Activated naive CD4-positive, alpha-beta T cell treated with anti-CD3 and anti-CD28 coated beads, Interleukin-2, amount 50 U/mL, for 16 hours (primary cell): ENCODE measurements at regions not wholly inside any gene's neighbourhood (a gene's known extent, or its start where the extent isn't known, plus 50 kb on each side); places are given as distances from the start of the nearest gene placed in this dataset.

Source experiments
- DNase-seq: peaks from one replicate; pipeline ENCODE4 v3.0.0-alpha.2; 2020

DNA sequence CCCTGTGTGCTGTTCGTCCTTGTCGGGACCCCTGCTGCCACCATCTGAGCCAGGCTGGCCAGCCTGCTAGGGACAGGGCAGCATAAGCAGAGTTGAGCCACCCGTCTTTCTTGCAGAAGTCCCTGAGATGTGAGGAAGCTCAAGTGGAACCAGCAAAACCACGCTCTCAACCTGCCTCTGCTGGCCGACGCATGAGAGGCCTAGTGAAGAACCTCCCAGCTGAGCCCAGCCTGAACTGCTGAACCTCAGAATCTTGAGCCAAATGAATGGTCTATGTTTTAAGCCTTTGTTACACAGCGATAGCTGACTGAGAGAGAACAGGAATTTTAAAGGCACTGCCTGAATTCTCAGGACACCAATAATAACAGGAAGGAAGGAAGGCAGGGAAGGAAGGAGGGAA lies 98.9 kb upstream of the ADRA2C start:
- no peak for DNase-seq

DNA sequence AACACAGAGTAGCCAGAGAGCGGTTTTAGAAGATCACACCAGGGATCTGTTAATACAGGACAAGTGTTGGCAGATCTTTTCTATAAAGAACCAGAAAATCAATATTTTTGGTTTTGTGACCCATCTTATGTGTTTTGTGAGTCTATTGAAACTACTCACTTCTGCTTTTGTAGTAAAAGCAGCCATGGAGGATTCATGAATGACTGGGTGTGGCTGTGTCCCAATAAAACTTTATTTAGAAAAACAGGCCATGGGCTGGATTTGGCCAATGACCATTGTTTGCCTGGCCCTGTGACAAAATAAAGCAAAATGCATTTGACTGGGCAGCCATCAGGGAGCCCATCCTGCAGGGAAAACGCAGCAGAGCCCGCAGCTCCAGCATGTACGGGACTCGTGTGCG lies 99.9 kb upstream of the ADRA2C start:
- DNase-seq, result no peak

GRCh38 chr4:3665360-3665891 lies 100.8 kb upstream of the ADRA2C start:
- DNase-seq, result no peak

- no peak for DNase-seq
These were observed 102.4 kb upstream of the ADRA2C start for GRCh38 chr4:3663791-3664190.

DNA sequence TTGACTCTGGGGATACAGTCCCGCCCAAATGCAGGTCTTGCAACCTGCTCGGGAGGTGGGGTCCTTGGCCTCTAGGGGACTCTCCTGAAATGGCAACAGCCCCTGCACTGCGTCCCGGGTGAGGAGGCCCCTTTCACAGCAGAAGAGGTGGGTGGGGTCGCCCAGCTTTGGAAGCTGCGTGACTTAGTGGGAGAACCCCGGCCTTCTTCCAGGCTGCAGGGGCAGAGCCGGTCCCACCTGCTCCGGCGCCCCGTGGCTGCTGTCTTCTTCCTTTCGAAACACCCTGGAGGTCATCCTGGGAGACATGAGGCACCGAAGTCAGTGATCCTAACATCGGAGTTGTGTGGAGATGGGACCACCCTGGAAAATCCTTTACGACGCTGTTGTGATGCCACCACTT lies 103.7 kb upstream of the ADRA2C start:
- DNase-seq, result no peak

DNA sequence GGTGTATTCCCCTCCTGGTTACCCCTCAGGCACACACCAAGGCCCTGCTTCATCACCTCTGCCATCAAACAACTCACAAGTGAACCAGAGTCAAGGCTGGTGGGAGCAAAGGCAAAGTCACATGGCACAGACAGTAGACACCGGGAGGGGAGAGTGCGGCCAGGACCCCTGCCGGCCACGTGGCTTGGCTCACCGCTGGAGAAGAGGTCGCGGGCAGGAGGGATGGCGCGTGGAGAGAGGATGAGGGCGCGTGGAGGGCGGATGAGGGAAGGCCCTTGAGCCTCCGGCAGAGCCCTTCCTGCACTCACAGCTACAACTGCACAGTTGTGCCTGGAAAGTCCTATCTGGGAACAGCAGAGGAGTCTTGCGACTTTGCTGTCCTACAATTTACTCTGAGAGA lies 104.2 kb upstream of the ADRA2C start:
- no peak for DNase-seq

- DNase-seq, result no peak
These were observed 105.2 kb upstream of the ADRA2C start for GRCh38 chr4:3660928-3661515.

GRCh38 chr4:3660086-3660927 lies 105.9 kb upstream of the ADRA2C start:
- DNase-seq, result no peak

GRCh38 chr4:3659131-3659530 lies 107.1 kb upstream of the ADRA2C start:
- DNase-seq, result no peak

DNA sequence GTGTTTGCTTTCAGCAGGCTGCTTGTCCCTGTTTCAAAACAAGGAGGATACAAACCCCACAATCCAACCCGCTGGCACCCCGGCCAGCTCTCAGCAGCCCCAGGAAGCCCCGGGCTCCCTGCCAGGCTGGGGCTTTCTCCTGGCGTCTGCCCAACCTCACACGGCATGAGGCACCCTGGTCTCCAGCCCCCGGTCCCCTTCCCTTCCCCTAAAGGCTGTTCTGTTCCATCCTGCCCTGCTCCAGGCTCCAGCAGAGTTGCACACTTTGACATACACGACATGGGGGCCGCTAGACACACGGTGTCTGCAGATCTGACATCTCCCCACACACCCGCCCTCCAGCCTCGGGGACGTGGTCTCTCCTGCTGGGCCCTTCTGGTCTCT lies 107.7 kb upstream of the ADRA2C start:
- no peak for DNase-seq

DNA sequence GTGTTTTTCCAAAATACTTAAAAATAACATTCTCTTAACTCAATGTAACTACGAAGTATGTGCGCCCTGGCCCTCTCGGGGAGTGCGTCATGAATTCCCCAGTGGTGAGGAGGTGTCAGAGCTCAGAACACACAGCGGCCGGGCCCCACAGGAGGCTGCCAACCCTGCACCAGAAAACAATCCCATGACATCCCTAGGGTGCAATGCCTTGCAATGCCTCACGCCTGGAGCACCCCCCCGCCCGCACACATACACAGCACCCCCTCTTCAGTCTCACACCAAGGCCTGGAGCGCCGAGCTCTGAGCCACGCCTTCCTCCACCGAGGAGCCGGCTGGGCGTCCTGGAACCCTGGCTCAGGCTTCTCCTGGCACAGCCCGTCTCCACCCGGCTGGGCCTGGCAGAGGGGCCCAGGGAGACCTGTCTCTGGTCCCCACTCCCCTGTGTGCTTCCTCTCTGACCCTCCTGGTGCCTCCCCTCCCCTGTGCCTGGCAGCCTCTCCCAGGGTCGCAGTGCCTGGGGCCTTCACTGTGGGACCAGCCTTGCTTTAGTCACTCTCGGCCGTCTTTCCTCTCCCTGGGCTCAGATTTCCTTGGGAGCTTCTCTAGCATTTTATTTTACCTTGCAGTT lies 108.2 kb upstream of the ADRA2C start:
- DNase-seq, result no peak

GRCh38 chr4:3656416-3657356 lies 109.5 kb upstream of the ADRA2C start:
- no peak for DNase-seq

DNA sequence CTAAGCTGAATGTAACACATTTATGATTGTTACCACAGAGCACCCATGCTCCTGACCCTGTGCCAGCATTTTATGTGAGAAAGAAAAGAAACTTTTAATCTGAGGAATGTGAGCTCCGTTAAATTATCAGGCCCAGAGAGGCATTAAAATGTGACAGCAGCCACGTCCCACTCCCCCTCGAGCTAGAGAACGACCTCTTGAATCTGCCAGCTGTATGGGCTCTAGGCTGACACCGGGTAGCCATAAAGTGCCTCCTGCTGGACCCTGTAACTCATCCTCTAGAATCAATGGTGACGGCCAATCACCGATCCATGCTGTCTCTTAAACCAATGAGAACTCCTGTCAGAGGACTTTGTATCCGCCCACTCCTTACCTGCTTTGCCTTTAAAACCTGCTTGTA lies 110.2 kb upstream of the ADRA2C start:
- no peak for DNase-seq

- no peak for DNase-seq
These were observed 110.7 kb upstream of the ADRA2C start for GRCh38 chr4:3655485-3655884.

DNA sequence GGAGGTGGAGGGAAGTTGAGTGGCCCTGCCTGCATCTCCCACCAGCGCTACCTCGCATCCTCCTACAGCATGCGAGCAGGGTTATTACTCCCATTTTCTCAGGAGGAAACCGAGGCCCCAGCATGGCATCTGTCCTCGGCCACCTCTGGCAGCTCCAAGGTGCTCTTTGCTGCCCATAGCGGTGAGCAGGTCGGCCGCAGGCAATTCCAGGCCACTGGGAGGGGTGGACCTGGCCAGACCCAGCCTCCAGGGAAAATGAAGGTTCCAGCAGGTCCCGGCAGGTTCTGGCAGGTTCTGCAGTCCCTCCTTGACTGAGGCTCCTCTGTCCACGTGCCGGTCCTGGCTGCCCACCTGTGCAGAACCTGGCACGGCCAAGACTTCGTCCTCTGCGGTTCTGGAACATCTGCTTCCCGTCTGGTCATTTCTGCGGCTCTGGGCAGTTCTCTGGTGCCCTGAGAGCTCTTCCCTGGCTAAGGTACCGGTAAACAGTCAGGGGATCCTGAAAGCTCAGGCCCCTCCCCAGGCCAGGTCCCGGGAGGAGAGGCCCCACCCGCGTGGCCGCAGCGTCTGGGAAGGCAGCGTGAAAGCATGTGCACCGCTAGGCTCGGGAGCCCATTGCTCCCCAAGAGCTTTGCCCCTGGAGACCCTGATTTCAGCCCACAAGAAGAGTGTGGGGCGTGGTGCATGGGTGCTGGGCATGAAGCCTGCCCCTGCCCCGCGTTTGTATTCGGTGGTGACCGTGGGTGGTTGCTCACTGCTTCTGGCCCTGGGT lies 112.0 kb upstream of the ADRA2C start:
- DNase-seq, result no peak

DNA sequence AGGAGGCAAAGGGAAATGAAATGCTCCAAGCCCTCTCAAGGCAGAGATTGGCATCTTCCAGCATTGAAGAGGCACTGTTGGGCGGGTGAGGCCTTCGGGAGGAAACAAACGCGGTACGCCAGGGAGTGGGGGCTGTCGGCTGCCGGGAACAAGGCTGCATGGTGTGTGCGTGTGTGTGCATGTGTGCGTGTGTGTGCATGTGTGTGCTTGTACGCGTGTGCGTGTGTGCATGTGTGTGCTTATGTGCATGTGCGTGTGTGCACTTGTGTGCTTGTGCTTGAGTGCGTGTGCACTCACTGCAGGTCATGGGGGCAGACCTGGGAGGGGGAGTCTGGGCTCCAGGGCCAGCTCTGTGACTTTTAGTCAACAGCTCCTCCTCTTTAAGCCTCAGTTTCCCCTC lies 113.6 kb upstream of the ADRA2C start:
- DNase-seq, result no peak

- DNase-seq, result no peak
These were observed 114.8 kb upstream of the ADRA2C start for GRCh38 chr4:3651267-3651845.

DNA sequence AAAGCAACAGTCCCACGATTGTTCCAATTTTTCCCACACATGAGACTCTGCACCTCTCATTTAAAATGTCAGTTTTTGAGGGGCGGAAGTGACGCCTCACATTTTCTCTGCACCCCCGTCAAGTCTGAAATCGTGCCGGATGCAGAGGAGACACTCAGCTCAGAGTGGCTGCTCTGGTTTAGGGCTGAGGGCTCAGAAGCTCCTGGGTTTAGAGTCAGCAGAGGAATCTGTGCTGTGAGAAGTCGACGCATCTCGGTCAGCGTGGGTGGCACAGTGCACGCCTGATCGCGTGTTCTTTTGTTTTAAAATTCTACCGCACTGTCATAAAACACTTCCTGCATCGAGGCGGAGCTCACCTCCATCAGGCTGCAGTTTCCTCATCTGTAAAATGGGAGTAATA lies 116.7 kb upstream of the ADRA2C start:
- DNase-seq, result no peak

GRCh38 chr4:3648731-3649130 lies 116.5 kb upstream of the LRPAP1 start:
- no peak for DNase-seq

DNA sequence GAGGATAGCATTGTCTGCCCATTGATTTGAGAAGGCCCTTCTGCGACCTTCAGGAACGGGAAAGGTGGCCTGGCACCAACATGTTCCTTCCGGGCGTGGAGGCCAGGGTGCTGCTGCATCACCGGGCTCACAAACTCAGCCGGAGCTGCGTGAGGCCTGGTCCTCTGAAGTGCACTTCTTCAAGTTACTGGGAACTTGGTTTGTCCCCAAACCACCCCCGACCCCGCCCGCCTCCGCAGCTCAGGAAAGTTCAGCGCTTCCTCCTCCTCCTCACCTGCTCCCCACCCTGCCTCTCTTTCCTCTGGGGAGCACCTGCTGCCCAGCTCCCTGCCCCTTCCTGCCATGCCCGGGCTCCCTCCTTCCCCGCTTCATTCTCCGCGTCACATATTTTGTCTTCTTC lies 116.0 kb upstream of the LRPAP1 start:
- DNase-seq, result no peak

DNA sequence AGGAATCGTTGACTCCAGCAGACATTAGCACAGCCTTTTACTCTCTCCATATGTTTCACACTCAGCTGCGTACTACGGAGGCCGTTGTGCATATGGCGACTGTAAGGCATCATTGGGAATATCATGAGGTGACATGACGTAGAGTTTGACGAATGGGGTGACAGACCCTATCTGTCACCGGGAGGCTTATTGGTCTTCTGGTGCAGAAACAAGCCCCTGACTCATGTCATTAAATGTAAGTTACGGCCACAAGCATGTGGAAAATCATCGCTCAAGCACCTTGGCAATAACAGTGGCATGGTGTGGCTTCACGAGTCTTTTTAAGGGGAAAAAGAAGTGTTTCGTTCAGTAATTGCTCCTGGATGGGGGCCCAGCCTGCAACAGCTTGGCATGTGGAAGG lies 115.2 kb upstream of the LRPAP1 start:
- no peak for DNase-seq
